ENCODE measurements at regions not wholly inside any gene's neighbourhood (a gene's known extent, or its start where the extent isn't known, plus 50 kb on each side); places are given as distances from the start of the nearest gene placed in this dataset.

DNA sequence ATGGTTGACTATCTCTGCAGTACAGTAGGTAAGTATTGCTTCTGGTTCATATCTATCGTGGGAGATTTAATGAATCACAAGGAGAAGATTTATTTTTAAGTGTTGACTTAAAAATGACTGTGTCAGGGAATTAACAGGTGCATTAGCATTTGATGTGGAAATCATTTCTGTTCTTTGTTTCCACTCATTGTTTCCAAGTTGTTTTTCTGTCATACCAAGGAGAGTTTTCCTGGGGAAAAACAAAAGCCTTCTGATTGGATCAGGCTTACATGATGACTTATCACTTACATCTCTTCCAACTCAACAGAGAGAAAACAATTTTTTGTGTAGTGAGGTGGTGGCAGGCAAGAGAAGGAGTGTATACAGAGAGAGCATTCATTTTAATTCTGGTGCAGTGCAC, 686.4 kb downstream of the HTR1B start:
- no peaks in the 10 kb centered on the region for H3K36me3 ChIP-seq (ENCODE audit: control insufficient read depth, insufficient read depth, low read length)
- H3K4me2 ChIP-seq (ENCODE audit: low read length) = no peak overlapping the region
- H3K9ac ChIP-seq (ENCODE audit: low read length) = no peak overlapping the region
- no peak for DNase-seq
- no peaks in the 10 kb centered on the region for H3K79me2 ChIP-seq (ENCODE audit: control insufficient read depth, insufficient read depth, low read length)
- no peak overlapping the region for H2BK15ac ChIP-seq (replicated peaks; ENCODE audit: low read depth)
- no peaks in the 10 kb centered on the region for H3K4me1 ChIP-seq (ENCODE audit: control insufficient read depth, low read depth, low read length)
- no peaks in the 10 kb centered on the region for H3K27me3 ChIP-seq (ENCODE audit: insufficient read depth, low read length, poor library complexity)
- no peak overlapping the region for H3K4ac ChIP-seq (ENCODE audit: low read depth, low read length)
- H2BK5ac ChIP-seq (ENCODE audit: low read length) = no peak overlapping the region
- H3K56ac ChIP-seq (ENCODE audit: low read length) = no peak overlapping the region
- H3K27ac ChIP-seq (ENCODE audit: low read depth, low read length) = no peak overlapping the region
- H2AK5ac ChIP-seq (ENCODE audit: low read length) = no peak overlapping the region
- H3K23ac ChIP-seq (ENCODE audit: low read length) = no peak overlapping the region
- WGBS (ENCODE audit: extremely low coverage, insufficient coverage, low lambda C conversion rate) = no CpG with 5 or more reads among the region's 1 CpG
- H4K5ac ChIP-seq (ENCODE audit: low read length) = no peak overlapping the region
- no peaks in the 10 kb centered on the region for H3K79me1 ChIP-seq (ENCODE audit: low read length)
- no peak overlapping the region for H3K4me3 ChIP-seq (ENCODE audit: low read length)
- no peak overlapping the region for H4K8ac ChIP-seq (ENCODE audit: low read depth, low read length)
- no peak overlapping the region for H2BK120ac ChIP-seq (ENCODE audit: low read depth, low read length)
- no peak overlapping the region for H3K18ac ChIP-seq (ENCODE audit: low read length)

DNA sequence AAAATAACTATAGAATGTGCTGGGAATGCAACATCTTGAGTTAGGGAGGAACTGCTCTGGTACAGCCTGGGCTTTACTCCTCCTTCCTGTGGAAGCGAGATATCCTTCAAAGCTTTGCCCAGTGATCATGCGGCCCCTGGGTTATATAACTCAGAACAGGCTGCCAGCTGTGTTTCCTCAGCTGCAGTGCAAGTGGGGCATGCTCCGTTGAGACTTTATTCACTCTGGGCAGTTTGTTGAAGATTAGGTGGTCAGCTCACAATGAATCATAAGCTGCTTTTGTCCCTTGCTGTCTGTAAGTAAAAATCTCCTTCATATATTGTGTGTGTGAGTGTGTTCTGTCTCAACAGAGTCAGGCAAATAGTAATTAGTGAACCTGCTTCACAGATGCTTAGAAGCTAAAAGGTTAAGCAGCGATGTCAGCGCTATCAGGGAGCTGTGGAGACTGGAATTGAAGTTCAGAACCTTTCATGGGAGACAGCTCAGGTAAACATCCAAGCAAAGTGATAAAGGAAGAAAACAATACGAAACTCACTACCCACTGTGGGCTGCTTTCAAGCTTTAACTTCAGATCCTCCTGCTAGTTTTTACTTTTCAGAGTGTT, 688.4 kb downstream of the HTR1B start:
- Histone ChIP-seq H3K36me3 (ENCODE audit: control insufficient read depth, insufficient read depth, low read length) (no peaks in the 10 kb centered on the region), H4K8ac (ENCODE audit: low read depth, low read length) (no peak overlapping the region), H3K27me3 (ENCODE audit: insufficient read depth, low read length, poor library complexity) (no peaks in the 10 kb centered on the region), H3K9ac (ENCODE audit: low read length) (no peak overlapping the region), H2BK120ac (ENCODE audit: low read depth, low read length) (no peak overlapping the region), H3K18ac (ENCODE audit: low read length) (no peak overlapping the region), H2AK5ac (ENCODE audit: low read length) (no peak overlapping the region), H4K5ac (ENCODE audit: low read length) (no peak overlapping the region), H3K56ac (ENCODE audit: low read length) (no peak overlapping the region), H2BK15ac (replicated peaks; ENCODE audit: low read depth) (no peak overlapping the region), H3K4ac (ENCODE audit: low read depth, low read length) (no peak overlapping the region), H3K4me1 (ENCODE audit: control insufficient read depth, low read depth, low read length) (no peaks in the 10 kb centered on the region), H3K23ac (ENCODE audit: low read length) (no peak overlapping the region), H3K4me2 (ENCODE audit: low read length) (no peak overlapping the region), H3K4me3 (ENCODE audit: low read length) (no peak overlapping the region), H3K79me2 (ENCODE audit: control insufficient read depth, insufficient read depth, low read length) (no peaks in the 10 kb centered on the region), H3K79me1 (ENCODE audit: low read length) (no peaks in the 10 kb centered on the region), H3K27ac (ENCODE audit: low read depth, low read length) (no peak overlapping the region), H2BK5ac (ENCODE audit: low read length) (no peak overlapping the region)
- peak; percentile 21 for DNase-seq
- no CpG with 5 or more reads among the region's 6 CpGs for WGBS (ENCODE audit: extremely low coverage, insufficient coverage, low lambda C conversion rate)

DNA sequence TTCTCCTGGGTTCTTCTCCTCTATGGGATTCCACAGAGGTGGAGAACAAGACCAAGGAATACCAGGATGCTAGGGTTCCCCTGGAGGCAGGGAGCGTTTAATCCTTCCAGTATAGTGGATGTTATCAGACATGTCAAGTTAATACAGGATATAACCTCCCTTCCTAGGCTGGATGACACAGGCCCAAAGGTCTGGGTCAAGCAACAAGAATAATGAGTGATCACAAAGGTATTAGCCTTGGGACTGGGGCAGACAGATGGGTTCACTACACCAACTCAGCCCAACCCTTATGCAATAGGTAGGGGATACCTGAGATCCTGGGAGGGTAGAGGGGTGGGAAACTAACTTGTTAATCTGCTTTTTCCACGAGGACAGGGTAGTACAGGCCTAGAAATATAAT, 690.3 kb downstream of the HTR1B start:
- H4K8ac ChIP-seq (ENCODE audit: low read depth, low read length) = no peak overlapping the region
- no peak overlapping the region for H3K4ac ChIP-seq (ENCODE audit: low read depth, low read length)
- H4K5ac ChIP-seq (ENCODE audit: low read length) = no peak overlapping the region
- no peak overlapping the region for H2BK5ac ChIP-seq (ENCODE audit: low read length)
- no peak overlapping the region for H3K4me3 ChIP-seq (ENCODE audit: low read length)
- DNase-seq = no peak
- H3K36me3 ChIP-seq (ENCODE audit: control insufficient read depth, insufficient read depth, low read length) = no peaks in the 10 kb centered on the region
- no peak overlapping the region for H3K56ac ChIP-seq (ENCODE audit: low read length)
- no peaks in the 10 kb centered on the region for H3K79me2 ChIP-seq (ENCODE audit: control insufficient read depth, insufficient read depth, low read length)
- no CpG with 5 or more reads among the region's 2 CpGs for WGBS (ENCODE audit: extremely low coverage, insufficient coverage, low lambda C conversion rate)
- H2BK120ac ChIP-seq (ENCODE audit: low read depth, low read length) = no peak overlapping the region
- no peak overlapping the region for H2AK5ac ChIP-seq (ENCODE audit: low read length)
- H3K27me3 ChIP-seq (ENCODE audit: insufficient read depth, low read length, poor library complexity) = no peaks in the 10 kb centered on the region
- no peak overlapping the region for H2BK15ac ChIP-seq (replicated peaks; ENCODE audit: low read depth)
- no peaks in the 10 kb centered on the region for H3K4me1 ChIP-seq (ENCODE audit: control insufficient read depth, low read depth, low read length)
- H3K27ac ChIP-seq (ENCODE audit: low read depth, low read length) = no peak overlapping the region
- H3K79me1 ChIP-seq (ENCODE audit: low read length) = no peaks in the 10 kb centered on the region
- H3K9ac ChIP-seq (ENCODE audit: low read length) = no peak overlapping the region
- H3K4me2 ChIP-seq (ENCODE audit: low read length) = no peak overlapping the region
- H3K18ac ChIP-seq (ENCODE audit: low read length) = no peak overlapping the region
- H3K23ac ChIP-seq (ENCODE audit: low read length) = no peak overlapping the region

DNA sequence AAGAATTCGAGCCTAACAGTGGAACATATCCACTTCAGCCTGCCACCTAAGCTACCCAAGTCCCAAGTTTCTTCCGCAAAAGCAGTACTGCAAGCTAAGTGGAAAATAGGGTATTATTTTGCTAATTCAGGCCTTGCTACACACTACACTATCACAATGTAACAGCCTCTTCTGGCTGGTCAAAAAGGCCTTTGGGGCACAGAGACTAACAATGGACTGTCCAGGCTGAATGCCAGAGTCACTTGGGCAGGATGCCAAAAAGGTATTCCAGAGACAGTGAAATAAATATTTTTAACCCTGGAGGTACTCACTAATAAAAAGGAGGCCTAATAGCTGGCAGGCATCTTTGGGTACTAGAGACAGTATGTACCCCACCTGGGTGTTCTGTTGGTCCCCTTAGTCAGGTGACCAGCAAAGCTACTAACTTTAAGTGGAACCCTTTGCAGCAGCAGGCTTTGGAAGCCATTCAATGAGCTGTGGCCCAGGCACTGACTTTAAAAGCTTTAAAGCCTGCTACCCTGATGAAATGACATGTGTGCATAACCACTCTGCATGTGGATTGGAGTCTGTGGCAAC, 692.1 kb downstream of the HTR1B start:
- H3K18ac ChIP-seq (ENCODE audit: low read length) = no peak overlapping the region
- H3K79me2 ChIP-seq (ENCODE audit: control insufficient read depth, insufficient read depth, low read length) = no peaks in the 10 kb centered on the region
- H3K56ac ChIP-seq (ENCODE audit: low read length) = no peak overlapping the region
- no peak overlapping the region for H3K4ac ChIP-seq (ENCODE audit: low read depth, low read length)
- no peaks in the 10 kb centered on the region for H3K36me3 ChIP-seq (ENCODE audit: control insufficient read depth, insufficient read depth, low read length)
- no peak overlapping the region for H3K23ac ChIP-seq (ENCODE audit: low read length)
- no peak overlapping the region for H3K27ac ChIP-seq (ENCODE audit: low read depth, low read length)
- H4K5ac ChIP-seq (ENCODE audit: low read length) = no peak overlapping the region
- H2BK5ac ChIP-seq (ENCODE audit: low read length) = no peak overlapping the region
- no peak overlapping the region for H4K8ac ChIP-seq (ENCODE audit: low read depth, low read length)
- H3K4me1 ChIP-seq (ENCODE audit: control insufficient read depth, low read depth, low read length) = no peaks in the 10 kb centered on the region
- H3K27me3 ChIP-seq (ENCODE audit: insufficient read depth, low read length, poor library complexity) = no peaks in the 10 kb centered on the region
- no CpG with 5 or more reads among the region's 2 CpGs for WGBS (ENCODE audit: extremely low coverage, insufficient coverage, low lambda C conversion rate)
- no peak overlapping the region for H2AK5ac ChIP-seq (ENCODE audit: low read length)
- H3K9ac ChIP-seq (ENCODE audit: low read length) = no peak overlapping the region
- no peak overlapping the region for H3K4me3 ChIP-seq (ENCODE audit: low read length)
- H3K4me2 ChIP-seq (ENCODE audit: low read length) = no peak overlapping the region
- no peaks in the 10 kb centered on the region for H3K79me1 ChIP-seq (ENCODE audit: low read length)
- no peak overlapping the region for H2BK15ac ChIP-seq (replicated peaks; ENCODE audit: low read depth)
- no peak overlapping the region for H2BK120ac ChIP-seq (ENCODE audit: low read depth, low read length)
- DNase-seq = no peak

DNA sequence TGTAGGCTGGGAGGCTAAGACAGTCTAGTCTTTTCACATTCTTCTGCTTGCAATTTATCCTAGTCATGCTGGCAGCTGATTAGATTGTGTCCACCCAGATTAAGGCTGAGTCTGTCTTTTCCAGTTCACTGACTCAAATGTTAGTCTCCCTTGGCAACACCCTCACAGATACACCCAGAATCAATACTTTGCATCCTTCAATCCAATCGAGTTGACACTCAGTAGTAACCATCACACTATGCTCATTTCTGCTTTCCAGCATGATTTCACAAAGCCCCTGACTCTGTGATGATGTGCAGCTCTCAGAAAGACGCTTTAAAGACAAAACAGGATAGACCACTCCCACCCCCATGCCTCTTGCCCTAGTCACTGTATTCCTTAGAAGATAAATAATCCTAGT, 693.0 kb downstream of the HTR1B start:
- Histone ChIP-seq H3K27me3 (ENCODE audit: insufficient read depth, low read length, poor library complexity) (no peaks in the 10 kb centered on the region), H3K18ac (ENCODE audit: low read length) (no peak overlapping the region), H2BK15ac (replicated peaks; ENCODE audit: low read depth) (no peak overlapping the region), H3K27ac (ENCODE audit: low read depth, low read length) (no peak overlapping the region), H2BK120ac (ENCODE audit: low read depth, low read length) (no peak overlapping the region), H3K23ac (ENCODE audit: low read length) (no peak overlapping the region), H4K8ac (ENCODE audit: low read depth, low read length) (no peak overlapping the region), H3K4me3 (ENCODE audit: low read length) (no peak overlapping the region), H2AK5ac (ENCODE audit: low read length) (no peak overlapping the region), H3K4me1 (ENCODE audit: control insufficient read depth, low read depth, low read length) (no peaks in the 10 kb centered on the region), H3K79me2 (ENCODE audit: control insufficient read depth, insufficient read depth, low read length) (no peaks in the 10 kb centered on the region), H3K36me3 (ENCODE audit: control insufficient read depth, insufficient read depth, low read length) (no peaks in the 10 kb centered on the region), H3K79me1 (ENCODE audit: low read length) (no peaks in the 10 kb centered on the region), H3K4ac (ENCODE audit: low read depth, low read length) (no peak overlapping the region), H4K5ac (ENCODE audit: low read length) (no peak overlapping the region), H3K4me2 (ENCODE audit: low read length) (no peak overlapping the region), H3K56ac (ENCODE audit: low read length) (no peak overlapping the region), H2BK5ac (ENCODE audit: low read length) (no peak overlapping the region), H3K9ac (ENCODE audit: low read length) (no peak overlapping the region)
- DNase-seq = peak; percentile 44
- WGBS (ENCODE audit: extremely low coverage, insufficient coverage, low lambda C conversion rate) = no CpG with 5 or more reads among the region's 2 CpGs

DNA sequence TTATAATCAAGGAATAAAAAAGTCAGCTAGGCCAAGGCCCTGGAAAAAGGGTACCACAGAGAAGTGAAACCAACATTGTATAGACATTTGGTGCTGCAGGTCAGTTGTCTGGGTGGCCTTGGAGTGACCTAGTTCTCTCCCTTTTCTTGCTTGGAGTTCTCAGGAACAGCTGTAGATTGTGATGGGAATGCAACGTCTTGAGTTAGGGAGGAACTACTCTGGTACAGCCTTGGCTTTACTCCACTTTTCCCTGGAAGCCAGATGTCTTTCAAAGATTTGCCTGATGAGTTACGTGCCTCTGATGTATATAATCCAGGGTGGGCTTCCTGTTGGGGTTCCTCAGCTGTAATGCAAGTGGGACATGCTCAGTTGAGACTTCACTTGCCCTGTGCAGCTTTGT, 694.7 kb downstream of the HTR1B start:
- Histone ChIP-seq H3K27ac (ENCODE audit: low read depth, low read length) (no peak overlapping the region), H3K56ac (ENCODE audit: low read length) (no peak overlapping the region), H3K23ac (ENCODE audit: low read length) (no peak overlapping the region), H3K27me3 (ENCODE audit: insufficient read depth, low read length, poor library complexity) (no peaks in the 10 kb centered on the region), H3K4ac (ENCODE audit: low read depth, low read length) (no peak overlapping the region), H3K9ac (ENCODE audit: low read length) (no peak overlapping the region), H3K4me3 (ENCODE audit: low read length) (no peak overlapping the region), H3K4me2 (ENCODE audit: low read length) (no peak overlapping the region), H2BK15ac (replicated peaks; ENCODE audit: low read depth) (no peak overlapping the region), H2AK5ac (ENCODE audit: low read length) (no peak overlapping the region), H3K18ac (ENCODE audit: low read length) (no peak overlapping the region), H4K8ac (ENCODE audit: low read depth, low read length) (no peak overlapping the region), H2BK120ac (ENCODE audit: low read depth, low read length) (no peak overlapping the region), H3K79me1 (ENCODE audit: low read length) (no peaks in the 10 kb centered on the region), H3K79me2 (ENCODE audit: control insufficient read depth, insufficient read depth, low read length) (no peaks in the 10 kb centered on the region), H3K36me3 (ENCODE audit: control insufficient read depth, insufficient read depth, low read length) (no peaks in the 10 kb centered on the region), H2BK5ac (ENCODE audit: low read length) (no peak overlapping the region), H3K4me1 (ENCODE audit: control insufficient read depth, low read depth, low read length) (no peaks in the 10 kb centered on the region), H4K5ac (ENCODE audit: low read length) (no peak overlapping the region)
- DNase-seq = no peak
- WGBS (ENCODE audit: extremely low coverage, insufficient coverage, low lambda C conversion rate) = no CpG with 5 or more reads among the region's 2 CpGs

Measured in mesendoderm (in vitro differentiated cells).